C4-2B (cell line): ENCODE measurements at regions not wholly inside any gene's neighbourhood (a gene's known extent, or its start where the extent isn't known, plus 50 kb on each side); places are given as distances from the start of the nearest gene placed in this dataset.

Experiments used
- CTCF ChIP-seq: fragments of 450-650 bp; conservative IDR thresholded peaks from 2 replicates; pipeline ENCODE4 v1.5.1; 2017; ENCODE audit warnings: mild to moderate bottlenecking
- ZFX ChIP-seq: fragments of 450-650 bp; IDR thresholded peaks from 2 replicates; pipeline ENCODE4 v1.6.1; 2017

- TF ChIP-seq CTCF (no peak), ZFX (no peak)
Measured at GRCh38 chr7:91515961-91516360, 251.7 kb downstream of the FZD1 start.
